Panc1 (cell line): ENCODE measurements at regions not wholly inside any gene's neighbourhood (a gene's known extent, or its start where the extent isn't known, plus 50 kb on each side); places are given as distances from the start of the nearest gene placed in this dataset.
"Not testable (repeated sequence)": the region's sequence is repeated elsewhere in the genome, so short reads cannot be mapped to it uniquely, and the experiment has no call there.

Source experiments
- ATAC-seq: fragments of 200-7000 bp; cut with Tn5 transposase; 2 replicates; pipeline ENCODE4 v1.9.1; 2020; ENCODE audit warnings: mild to moderate bottlenecking, moderate library complexity
- BruUV-seq: library from RNA; stranded (reverse); fragments of 400-500 nt; replicated peaks from 2 replicates; lab custom pipeline; 2021; lab: Mats Ljungman, UMichigan
- CTCF ChIA-PET: fragments of 300-600 bp; sonication (Branson Sonifier 250); formaldehyde crosslinking; loops from one replicate; lab custom pipeline; 2022; ENCODE audit warnings: antibody characterized with exemption; lab: Charles Lee
- POLR2A ChIA-PET: fragments of 300-600 bp; sonication (Branson Sonifier 250); formaldehyde crosslinking; loops from one replicate; lab custom pipeline; 2022; ENCODE audit warnings: antibody characterized with exemption; lab: Charles Lee
- DNase-seq: peaks from one replicate; pipeline ENCODE4 v3.0.0-alpha.2; 2010; ENCODE audit warnings: low read depth, low spot score
- H3K27ac ChIP-seq: 2 replicates; pipeline ENCODE4 v1.5.1; 2011; ENCODE audit warnings: mild to moderate bottlenecking, low read length, inconsistent platforms
- H3K27me3 ChIP-seq: fragments of 200-500 bp; sonication (Bioruptor generic); 2 replicates; pipeline ENCODE4 v1.6.0; 2014; ENCODE audit warnings: low read length, inconsistent platforms; ENCODE audit not compliant: control insufficient read depth, insufficient read depth
- H3K36me3 ChIP-seq: fragments of 200-500 bp; sonication (Bioruptor generic); 2 replicates; pipeline ENCODE4 v1.5.1; 2014; ENCODE audit warnings: inconsistent platforms, mild to moderate bottlenecking, low read length, moderate library complexity; ENCODE audit not compliant: control insufficient read depth, insufficient read depth
- H3K4me1 ChIP-seq: 2 replicates; pipeline ENCODE4 v1.5.1; 2011; ENCODE audit warnings: inconsistent platforms, mild to moderate bottlenecking, low read length, moderate library complexity; ENCODE audit not compliant: control insufficient read depth, insufficient read depth
- H3K4me3 ChIP-seq, 2 experiments: 2 replicates each; pipeline ENCODE4 v1.5.1; 2011 to 2012; ENCODE audit warnings: low read depth in 2 of 2, low read length in 2 of 2, mild to moderate bottlenecking in 2 of 2, inconsistent platforms in 1 of 2, moderate library complexity in 1 of 2
- H3K9me3 ChIP-seq: fragments of 200-500 bp; sonication (Bioruptor generic); 2 replicates; pipeline ENCODE4 v1.5.1; 2014; ENCODE audit warnings: low read depth, mild to moderate bottlenecking, inconsistent platforms, low read length, moderate library complexity; ENCODE audit not compliant: control insufficient read depth, insufficient read depth
- CTCF ChIP-seq: fragments of 450-650 bp; IDR thresholded peaks from 2 replicates; pipeline ENCODE4 v1.5.1; 2017; ENCODE audit warnings: mild to moderate bottlenecking
- POLR2AphosphoS5 ChIP-seq: IDR thresholded peaks from 2 replicates; pipeline ENCODE4 v1.6.1; 2012; ENCODE audit warnings: mild to moderate bottlenecking, low read depth, low read length, moderate library complexity
- REST ChIP-seq, 2 experiments: IDR thresholded peaks; 2 replicates each; pipeline ENCODE4 v1.6.1; 2011 to 2012; ENCODE audit warnings: low read depth in 2 of 2, control low read depth in 1 of 2, low read length in 1 of 2, mild to moderate bottlenecking in 1 of 2, moderate library complexity in 1 of 2; ENCODE audit not compliant: insufficient read depth in 1 of 2
- SIN3A ChIP-seq: IDR thresholded peaks from 2 replicates; pipeline ENCODE4 v1.6.1; 2012; ENCODE audit warnings: low read depth, mild to moderate bottlenecking, low read length, moderate library complexity, borderline replicate concordance; ENCODE audit not compliant: insufficient read depth
- TCF7L2 ChIP-seq: IDR thresholded peaks from 2 replicates; pipeline ENCODE4 v1.6.1; 2011; ENCODE audit warnings: mild to moderate bottlenecking, low read depth, low read length, inconsistent platforms
- in situ Hi-C: cut with HindIII; loops from 2 replicates; pipeline ENCODE4 v1.10.0; 2016; ENCODE audit warnings: low sequenced_read_pairs, low pct_unique_long_range_greater_than_20kb
- intact Hi-C: fragments of 100-400 bp; cut with micrococcal nuclease; formaldehyde crosslinking; loops from one replicate; pipeline ENCODE4 v1.10.0; 2022; ENCODE audit not compliant: unreplicated experiment

GRCh38 chr7:69388452-69389137 is 209.7 kb upstream of the AUTS2 start:
- CTCF ChIA-PET, result interaction anchor here (0.5 kb wide), 1 partner anchor 1957 kb away, joined by 5 read pairs; no protein-coding TSS in a partner anchor
- H3K4me3 ChIP-seq, result no peak overlapping the region
- no peak for ATAC-seq
- no peak overlapping the region for H3K27ac ChIP-seq
- intact Hi-C loops, result no loop called here
- DNase-seq, result no peak
- TF ChIP-seq CTCF (no peak), REST (IDR thresholded peaks at IDR 0.05; ENCODE audit: insufficient read depth in 1 of 2, low read depth in 2 of 2, low read length in 1 of 2) (no peak), TCF7L2 (no peak), SIN3A (no peak), POLR2AphosphoS5 (no peak)
- no peaks in the 10 kb centered on the region for H3K4me1 ChIP-seq
- POLR2A ChIA-PET, result no interaction called here
- in situ Hi-C loops, result no loop called here
- BruUV-seq, result no TSS peak
- no peaks in the 10 kb centered on the region for H3K27me3 ChIP-seq
- no peaks in the 10 kb centered on the region for H3K36me3 ChIP-seq
- H3K9me3 ChIP-seq, result no peaks in the 10 kb centered on the region; the same call in 1 of the 2 replicates

GRCh38 chr7:69389216-69389615 is 209.1 kb upstream of the AUTS2 start:
- ChIA-PET CTCF (interaction anchor here (0.5 kb wide), 1 partner anchor 1958 kb away, joined by 5 read pairs; no protein-coding TSS in a partner anchor), POLR2A (no interaction called here)
- BruUV-seq, result no TSS peak
- H3K27me3 ChIP-seq, result no peaks in the 10 kb centered on the region
- no peak overlapping the region for H3K4me3 ChIP-seq
- DNase-seq (no peak), ATAC-seq (no peak)
- no peak overlapping the region for H3K27ac ChIP-seq
- no peaks in the 10 kb centered on the region for H3K4me1 ChIP-seq
- TF ChIP-seq CTCF (no peak), TCF7L2 (no peak), REST (IDR thresholded peaks at IDR 0.05; ENCODE audit: insufficient read depth in 1 of 2, low read depth in 2 of 2, low read length in 1 of 2) (no peak), SIN3A (no peak), POLR2AphosphoS5 (no peak)
- no peaks in the 10 kb centered on the region for H3K36me3 ChIP-seq
- intact Hi-C loops (no loop called here), in situ Hi-C loops (no loop called here)
- no peaks in the 10 kb centered on the region; the same call in 1 of the 2 replicates for H3K9me3 ChIP-seq

GRCh38 chr7:69393912-69394311 is 204.4 kb upstream of the AUTS2 start:
- H3K4me1 ChIP-seq, POLR2A ChIA-PET, H3K27ac ChIP-seq, CTCF ChIA-PET, BruUV-seq, H3K4me3 ChIP-seq, H3K36me3 ChIP-seq, in situ Hi-C loops, H3K9me3 ChIP-seq, H3K27me3 ChIP-seq, intact Hi-C loops, ATAC-seq, DNase-seq: not testable (repeated sequence)
